ENCODE measurements at regions not wholly inside any gene's neighbourhood (a gene's known extent, or its start where the extent isn't known, plus 50 kb on each side); places are given as distances from the start of the nearest gene placed in this dataset.

GRCh38 chr21:28256837-28257236, 735.8 kb downstream of the LTN1 start:
- Mint-ChIP-seq H3K4me3 (no peak overlapping the region), H3K36me3 (no peaks in the 10 kb centered on the region), H3K9me3 (peaks cover 0 to 7% (median 2%) of the 10 kb centered on the region in 7 donors), H3K4me1 (peaks cover 4% of the 10 kb centered on the region), H3K27me3 (ENCODE audit: low read depth in 3 of 3) (peaks cover 0 to 2% (median 0%) of the 10 kb centered on the region in 3 donors), H3K27ac (no peak overlapping the region)
- no peak overlapping the region for H3K4me3 ChIP-seq (replicated peaks in 1 of 3; ENCODE audit: low read depth in 2 of 3, low read length in 3 of 3)
- no peak for TF ChIP-seq CTCF (IDR thresholded peaks at IDR 0.05)
- no peaks in the 10 kb centered on the region for H3K36me3 ChIP-seq (replicated peaks in 1 of 2; ENCODE audit: control insufficient read depth in 1 of 2, insufficient read depth in 2 of 2, low read length in 2 of 2)
- H3K9ac ChIP-seq (ENCODE audit: insufficient read depth, low read length, poor library complexity, severe bottlenecking), result no peak overlapping the region
- intact Hi-C loops (cut with micrococcal nuclease), result no loop called here
- no peaks in the 10 kb centered on the region for H3K27me3 ChIP-seq (ENCODE audit: control insufficient read depth in 2 of 2, insufficient read depth in 2 of 2, low read length in 2 of 2)
- no CpG with 5 or more reads among the region's 6 CpGs for WGBS (ENCODE audit: insufficient coverage)
- no peak for DNase-seq
- H2AFZ ChIP-seq (ENCODE audit: insufficient read depth, low read depth, low read length, poor library complexity, severe bottlenecking), result no peak overlapping the region
- no peak overlapping the region for H3K4me2 ChIP-seq (replicated peaks; ENCODE audit: extremely low read depth, low read length, poor library complexity, severe bottlenecking)
- H3K27ac ChIP-seq (ENCODE audit: low read depth in 1 of 2, low read length in 2 of 2), result no peak overlapping the region
- no peaks in the 10 kb centered on the region for H3K9me3 ChIP-seq (replicated peaks in 1 of 2; ENCODE audit: control insufficient read depth in 1 of 2, insufficient read depth in 1 of 2, low read length in 2 of 2)
- no peaks in the 10 kb centered on the region for H3K79me2 ChIP-seq (ENCODE audit: insufficient read depth, low read length)
- H4K20me1 ChIP-seq (ENCODE audit: insufficient read depth, low read length), result no peaks in the 10 kb centered on the region
- peaks cover 0 to 6% of the 10 kb centered on the region in 2 donors for H3K4me1 ChIP-seq (ENCODE audit: control insufficient read depth in 1 of 2, insufficient read depth in 2 of 2, low read length in 2 of 2)

GRCh38 chr21:28256420-28256831, 736.3 kb downstream of the LTN1 start:
- peaks cover 4% of the 10 kb centered on the region for H3K4me1 Mint-ChIP-seq
- WGBS (ENCODE audit: insufficient coverage), result 67% methylated on average over 1 of the region's 1 CpG

More at GRCh38 chr21:28256420-28256831, 736.3 kb downstream of the LTN1 start:
- H3K4me1 ChIP-seq (ENCODE audit: control insufficient read depth in 1 of 2, insufficient read depth in 2 of 2, low read length in 2 of 2), result peaks cover 0 to 6% of the 10 kb centered on the region in 2 donors
- no peaks in the 10 kb centered on the region for H3K36me3 ChIP-seq (replicated peaks in 1 of 2; ENCODE audit: control insufficient read depth in 1 of 2, insufficient read depth in 2 of 2, low read length in 2 of 2)
- Mint-ChIP-seq H3K4me3 (no peak overlapping the region), H3K27ac (no peak overlapping the region), H3K27me3 (ENCODE audit: low read depth in 3 of 3) (peaks cover 0 to 2% (median 0%) of the 10 kb centered on the region in 3 donors), H3K36me3 (no peaks in the 10 kb centered on the region), H3K9me3 (peaks cover 0 to 7% (median 2%) of the 10 kb centered on the region in 7 donors)
- no peaks in the 10 kb centered on the region for H3K9me3 ChIP-seq (replicated peaks in 1 of 2; ENCODE audit: control insufficient read depth in 1 of 2, insufficient read depth in 1 of 2, low read length in 2 of 2)
- no peaks in the 10 kb centered on the region for H3K27me3 ChIP-seq (ENCODE audit: control insufficient read depth in 2 of 2, insufficient read depth in 2 of 2, low read length in 2 of 2)
- no peak for DNase-seq
- H3K79me2 ChIP-seq (ENCODE audit: insufficient read depth, low read length), result no peaks in the 10 kb centered on the region
- no peak for TF ChIP-seq CTCF (IDR thresholded peaks at IDR 0.05)
- no peak overlapping the region for H2AFZ ChIP-seq (ENCODE audit: insufficient read depth, low read depth, low read length, poor library complexity, severe bottlenecking)
- no peak overlapping the region for H3K27ac ChIP-seq (ENCODE audit: low read depth in 1 of 2, low read length in 2 of 2)
- no peaks in the 10 kb centered on the region for H4K20me1 ChIP-seq (ENCODE audit: insufficient read depth, low read length)
- no peak overlapping the region for H3K9ac ChIP-seq (ENCODE audit: insufficient read depth, low read length, poor library complexity, severe bottlenecking)
- intact Hi-C loops (cut with micrococcal nuclease), result no loop called here
- no peak overlapping the region for H3K4me3 ChIP-seq (replicated peaks in 1 of 3; ENCODE audit: low read depth in 2 of 3, low read length in 3 of 3)
- no peak overlapping the region for H3K4me2 ChIP-seq (replicated peaks; ENCODE audit: extremely low read depth, low read length, poor library complexity, severe bottlenecking)
